ENCODE measurements at regions not wholly inside any gene's neighbourhood (a gene's known extent, or its start where the extent isn't known, plus 50 kb on each side); places are given as distances from the start of the nearest gene placed in this dataset.

DNA sequence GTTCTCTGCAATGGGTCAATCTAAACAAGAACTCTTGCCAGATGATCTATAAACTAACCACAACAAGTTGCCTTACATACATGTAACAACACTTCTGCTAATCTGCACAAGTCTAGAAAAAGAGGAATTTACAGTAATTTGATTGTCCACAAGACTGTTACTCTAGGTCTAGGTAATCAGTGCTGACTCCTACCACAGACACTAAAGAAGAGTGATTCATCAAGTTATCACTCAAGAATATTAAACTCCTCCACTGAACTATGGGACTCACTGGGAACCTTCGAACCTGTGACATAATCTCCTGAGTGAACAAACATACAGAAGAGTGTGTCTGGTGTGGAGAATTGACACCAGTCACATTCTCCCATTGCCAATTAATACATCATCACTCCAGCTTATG, 138.3 kb downstream of the ANXA2 start:
- TF ChIP-seq, protein P1, sequence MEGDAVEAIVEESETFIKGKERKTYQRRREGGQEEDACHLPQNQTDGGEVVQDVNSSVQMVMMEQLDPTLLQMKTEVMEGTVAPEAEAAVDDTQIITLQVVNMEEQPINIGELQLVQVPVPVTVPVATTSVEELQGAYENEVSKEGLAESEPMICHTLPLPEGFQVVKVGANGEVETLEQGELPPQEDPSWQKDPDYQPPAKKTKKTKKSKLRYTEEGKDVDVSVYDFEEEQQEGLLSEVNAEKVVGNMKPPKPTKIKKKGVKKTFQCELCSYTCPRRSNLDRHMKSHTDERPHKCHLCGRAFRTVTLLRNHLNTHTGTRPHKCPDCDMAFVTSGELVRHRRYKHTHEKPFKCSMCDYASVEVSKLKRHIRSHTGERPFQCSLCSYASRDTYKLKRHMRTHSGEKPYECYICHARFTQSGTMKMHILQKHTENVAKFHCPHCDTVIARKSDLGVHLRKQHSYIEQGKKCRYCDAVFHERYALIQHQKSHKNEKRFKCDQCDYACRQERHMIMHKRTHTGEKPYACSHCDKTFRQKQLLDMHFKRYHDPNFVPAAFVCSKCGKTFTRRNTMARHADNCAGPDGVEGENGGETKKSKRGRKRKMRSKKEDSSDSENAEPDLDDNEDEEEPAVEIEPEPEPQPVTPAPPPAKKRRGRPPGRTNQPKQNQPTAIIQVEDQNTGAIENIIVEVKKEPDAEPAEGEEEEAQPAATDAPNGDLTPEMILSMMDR (IDR thresholded peaks at IDR 0.05) = no peak
- no peak for TF ChIP-seq POLR2A (IDR thresholded peaks at IDR 0.05)

Measured in uterus (tissue), 2 donors.